Suppressor macrophage (primary cell): ENCODE measurements at regions not wholly inside any gene's neighbourhood (a gene's known extent, or its start where the extent isn't known, plus 50 kb on each side); places are given as distances from the start of the nearest gene placed in this dataset.
"Not testable (repeated sequence)": the region's sequence is repeated elsewhere in the genome, so short reads cannot be mapped to it uniquely, and the experiment has no call there.

Experiments used
- DNase-seq, 4 experiments: peaks; one replicate each; pipeline ENCODE4 v3.0.0-alpha.2; 2020 to 2022

GRCh38 chr18:73677450-73677849 is 470.2 kb downstream of the FBXO15 start:
- DNase-seq, result no peak

GRCh38 chr18:73674125-73674865 is 473.3 kb downstream of the FBXO15 start:
- no peak for DNase-seq

- not testable (repeated sequence) for DNase-seq
Measured at GRCh38 chr18:73671480-73671879, 476.2 kb downstream of the FBXO15 start.

GRCh38 chr18:73670524-73670923 is 477.1 kb downstream of the FBXO15 start:
- DNase-seq, result no peak

GRCh38 chr18:73670039-73670438 is 477.6 kb downstream of the FBXO15 start:
- DNase-seq, result no peak

GRCh38 chr18:73669297-73669696 is 478.3 kb downstream of the FBXO15 start:
- no peak for DNase-seq

GRCh38 chr18:73668051-73668450 is 479.6 kb downstream of the FBXO15 start:
- no peak for DNase-seq

- DNase-seq, result no peak
Measured at GRCh38 chr18:73666772-73667171, 480.9 kb downstream of the FBXO15 start.

GRCh38 chr18:73664896-73665295 is 482.7 kb downstream of the FBXO15 start:
- DNase-seq, result no peak

- no peak for DNase-seq
Measured at GRCh38 chr18:73663581-73663980, 484.1 kb downstream of the FBXO15 start.

GRCh38 chr18:73662421-73662820 is 485.2 kb downstream of the FBXO15 start:
- no peak for DNase-seq

GRCh38 chr18:73660931-73661856 is 486.4 kb downstream of the FBXO15 start:
- DNase-seq, result no peak

GRCh38 chr18:73656691-73657090 is 490.9 kb downstream of the FBXO15 start:
- no peak for DNase-seq

- no peak for DNase-seq
Measured at GRCh38 chr18:73653827-73654226, 493.8 kb downstream of the FBXO15 start.

GRCh38 chr18:73653251-73653650 is 494.4 kb downstream of the FBXO15 start:
- no peak for DNase-seq

GRCh38 chr18:73647391-73647790 is 500.2 kb downstream of the FBXO15 start:
- no peak for DNase-seq

GRCh38 chr18:73646772-73647171 is 500.9 kb downstream of the FBXO15 start:
- no peak for DNase-seq

- DNase-seq, result no peak
Measured at GRCh38 chr18:73646196-73646595, 501.4 kb downstream of the FBXO15 start.

GRCh38 chr18:73645160-73645715 is 502.4 kb downstream of the FBXO15 start:
- no peak for DNase-seq

GRCh38 chr18:73639788-73640187 is 507.8 kb downstream of the FBXO15 start:
- DNase-seq, result no peak

GRCh38 chr18:73638709-73639108 is 508.9 kb downstream of the FBXO15 start:
- DNase-seq, result no peak

GRCh38 chr18:73636355-73636754 is 511.3 kb downstream of the FBXO15 start:
- no peak for DNase-seq

GRCh38 chr18:73626859-73627258 is 520.8 kb downstream of the FBXO15 start:
- DNase-seq, result no peak

- no peak for DNase-seq
Measured at GRCh38 chr18:73626221-73626620, 521.4 kb downstream of the FBXO15 start.
